ENCODE measurements at regions not wholly inside any gene's neighbourhood (a gene's known extent, or its start where the extent isn't known, plus 50 kb on each side); places are given as distances from the start of the nearest gene placed in this dataset.

DNA sequence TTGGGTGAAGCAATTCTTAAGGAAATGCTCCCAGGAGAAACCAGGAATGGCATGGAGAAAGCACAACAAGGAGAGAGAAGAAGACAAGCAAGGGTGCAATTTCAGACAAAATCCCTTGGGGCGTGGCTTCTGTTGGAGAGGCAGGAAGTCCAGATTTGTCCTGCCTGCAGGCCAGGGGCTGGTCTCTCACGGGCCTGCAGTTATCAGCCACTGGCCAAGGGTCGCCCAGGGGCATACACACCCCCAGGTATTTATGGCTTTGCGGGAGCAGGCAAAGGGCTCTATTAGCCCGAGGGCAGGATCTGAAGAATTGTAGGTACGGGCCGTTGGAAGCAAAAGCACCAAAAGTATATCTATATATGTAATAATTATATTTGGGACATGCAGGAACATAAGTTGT lies 87.7 kb downstream of the IYD start:
- ATAC-seq (replicated peaks in 1 of 2) (no peak), DNase-seq (no peak)
- H3K4me1 Mint-ChIP-seq (ENCODE audit: low read depth) = no peaks in the 10 kb centered on the region
- H3K36me3 Mint-ChIP-seq (ENCODE audit: insufficient read depth in 2 of 2) = no peaks in the 10 kb centered on the region
- no peaks in the 10 kb centered on the region for H3K9me3 Mint-ChIP-seq
- no peak overlapping the region for H3K4me3 Mint-ChIP-seq
- no peak overlapping the region for H3K27ac Mint-ChIP-seq
- H3K27me3 Mint-ChIP-seq (ENCODE audit: low read depth) = peaks cover 27% of the 10 kb centered on the region

- H3K36me3 Mint-ChIP-seq (ENCODE audit: insufficient read depth in 2 of 2) = no peaks in the 10 kb centered on the region
- peaks cover 27% of the 10 kb centered on the region for H3K27me3 Mint-ChIP-seq (ENCODE audit: low read depth)
- H3K27ac Mint-ChIP-seq = no peak overlapping the region
- no peak for ATAC-seq (replicated peaks in 1 of 2)
- H3K9me3 Mint-ChIP-seq = peaks cover 0 to 2% of the 10 kb centered on the region in 2 donors
- H3K4me1 Mint-ChIP-seq (ENCODE audit: low read depth) = no peaks in the 10 kb centered on the region
- H3K4me3 Mint-ChIP-seq = no peak overlapping the region
- no peak for DNase-seq
Observed at GRCh38 chr6:150456902-150457643, 88.3 kb downstream of the IYD start.

DNA sequence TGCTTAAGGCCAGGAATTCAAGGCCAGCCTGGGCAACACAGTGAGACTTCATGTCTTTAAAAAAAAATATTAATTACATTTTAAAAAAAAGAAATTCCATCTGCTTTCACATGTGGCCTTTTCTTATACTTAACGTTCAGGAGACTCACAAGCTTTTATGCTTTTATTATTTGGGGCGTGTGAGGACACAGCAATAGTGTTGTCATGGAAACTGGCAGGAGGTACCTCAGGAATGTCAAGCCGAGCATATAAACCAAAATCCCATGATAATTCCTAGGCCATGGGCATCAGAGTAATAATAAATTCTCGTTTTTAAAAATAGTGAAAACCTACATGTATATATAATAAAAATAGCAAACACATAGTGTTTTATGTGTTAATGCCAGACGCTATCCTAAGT lies 89.8 kb downstream of the IYD start:
- Mint-ChIP-seq H3K4me3 (no peak overlapping the region), H3K27ac (no peak overlapping the region), H3K4me1 (ENCODE audit: low read depth) (no peaks in the 10 kb centered on the region), H3K36me3 (ENCODE audit: insufficient read depth in 2 of 2) (no peaks in the 10 kb centered on the region), H3K9me3 (peaks cover 0 to 2% of the 10 kb centered on the region in 2 donors), H3K27me3 (ENCODE audit: low read depth) (peaks cover 27% of the 10 kb centered on the region)
- no peak for DNase-seq
- ATAC-seq (replicated peaks in 1 of 2) = no peak

DNA sequence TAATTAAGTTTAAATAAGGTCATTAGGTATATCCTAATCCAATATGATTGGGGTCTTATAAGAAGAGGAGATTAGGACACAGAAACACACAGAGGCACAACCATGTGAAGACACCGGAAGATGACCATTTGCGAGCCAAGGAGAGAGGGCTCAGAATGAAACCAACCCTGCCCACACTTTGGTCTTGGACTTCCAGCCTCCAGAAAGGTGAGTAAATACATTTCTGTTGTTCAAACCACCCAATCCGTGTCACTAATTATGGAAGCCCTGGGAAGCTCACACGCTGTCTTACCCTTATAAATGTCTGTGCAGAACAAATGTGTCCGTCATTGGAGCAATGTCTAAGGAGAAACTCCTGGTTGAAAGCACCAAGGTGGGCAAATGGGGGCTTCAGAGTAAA lies 95.0 kb downstream of the IYD start:
- DNase-seq (no peak), ATAC-seq (replicated peaks in 1 of 2) (no peak)
- H3K36me3 Mint-ChIP-seq (ENCODE audit: insufficient read depth in 2 of 2) = no peaks in the 10 kb centered on the region
- peaks cover 0 to 2% of the 10 kb centered on the region in 2 donors for H3K9me3 Mint-ChIP-seq
- peaks cover 6% of the 10 kb centered on the region for H3K27me3 Mint-ChIP-seq (ENCODE audit: low read depth)
- H3K4me3 Mint-ChIP-seq = no peak overlapping the region
- H3K4me1 Mint-ChIP-seq (ENCODE audit: low read depth) = no peaks in the 10 kb centered on the region
- H3K27ac Mint-ChIP-seq = no peak overlapping the region

- peaks cover 0 to 2% of the 10 kb centered on the region in 2 donors for H3K9me3 Mint-ChIP-seq
Observed at GRCh38 chr6:150464966-150465365, 96.2 kb downstream of the IYD start.

GRCh38 chr6:150465610-150466009 lies 96.8 kb downstream of the IYD start:
- no peaks in the 10 kb centered on the region for H3K36me3 Mint-ChIP-seq (ENCODE audit: insufficient read depth in 2 of 2)

More at GRCh38 chr6:150464966-150465365, 96.2 kb downstream of the IYD start:
- H3K4me3 Mint-ChIP-seq = no peak overlapping the region
- no peaks in the 10 kb centered on the region for H3K27me3 Mint-ChIP-seq (ENCODE audit: low read depth)
- DNase-seq = no peak
- H3K4me1 Mint-ChIP-seq (ENCODE audit: low read depth) = no peaks in the 10 kb centered on the region
- no peak for ATAC-seq (replicated peaks in 1 of 2)
- H3K36me3 Mint-ChIP-seq (ENCODE audit: insufficient read depth in 2 of 2) = no peaks in the 10 kb centered on the region
- H3K27ac Mint-ChIP-seq = no peak overlapping the region

DNA sequence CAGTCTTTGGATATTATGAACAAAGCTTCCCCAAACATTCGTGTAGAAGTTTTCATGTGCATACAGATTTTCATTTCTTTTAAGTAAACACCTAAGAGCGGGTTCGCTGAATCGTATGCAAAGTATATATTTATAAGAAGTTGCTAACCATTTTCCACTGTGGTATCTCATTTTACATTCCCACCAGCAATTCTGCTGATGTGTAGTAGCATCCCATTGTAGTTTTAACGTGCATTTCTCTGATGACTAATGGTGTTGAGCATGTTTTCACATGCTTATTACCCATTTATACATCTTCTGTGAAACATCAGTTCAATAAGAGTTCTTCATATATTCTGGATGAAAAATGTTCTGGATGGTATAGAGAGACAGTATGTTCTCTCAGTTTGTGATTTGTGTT lies 97.4 kb downstream of the IYD start:
- Mint-ChIP-seq H3K4me3 (no peak overlapping the region), H3K9me3 (peaks cover 0 to 2% of the 10 kb centered on the region in 2 donors), H3K4me1 (ENCODE audit: low read depth) (no peaks in the 10 kb centered on the region), H3K27me3 (ENCODE audit: low read depth) (no peaks in the 10 kb centered on the region), H3K27ac (no peak overlapping the region), H3K36me3 (ENCODE audit: insufficient read depth in 2 of 2) (no peaks in the 10 kb centered on the region)
- no peak for DNase-seq
- ATAC-seq (replicated peaks in 1 of 2) = no peak

More at GRCh38 chr6:150465610-150466009, 96.8 kb downstream of the IYD start:
- Mint-ChIP-seq H3K9me3 (peaks cover 0 to 2% of the 10 kb centered on the region in 2 donors), H3K27me3 (ENCODE audit: low read depth) (no peaks in the 10 kb centered on the region), H3K4me1 (ENCODE audit: low read depth) (no peaks in the 10 kb centered on the region), H3K27ac (no peak overlapping the region), H3K4me3 (no peak overlapping the region)
- ATAC-seq (replicated peaks in 1 of 2) = no peak
- no peak for DNase-seq

DNA sequence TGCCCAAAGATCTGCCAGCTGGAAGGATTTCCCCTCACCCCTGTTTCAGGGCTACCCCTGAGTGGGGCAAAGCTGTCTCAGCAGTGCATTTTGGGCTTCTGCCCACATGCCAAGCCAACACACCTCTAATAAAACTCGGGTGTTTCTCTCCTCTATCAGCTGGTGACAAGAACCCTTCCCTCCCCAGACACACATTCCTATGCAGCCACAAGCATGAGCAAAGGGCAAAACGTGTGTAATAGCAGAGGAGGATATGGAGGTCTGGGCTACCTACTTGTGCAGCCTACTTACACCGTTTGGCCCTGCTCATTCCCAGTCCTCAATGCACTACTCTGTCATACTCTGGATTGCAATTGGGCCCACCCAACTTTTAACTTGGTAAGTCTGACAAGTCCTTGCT lies 101.3 kb downstream of the IYD start:
- ATAC-seq (replicated peaks in 1 of 2) = no peak

GRCh38 chr6:150470960-150471665 lies 102.3 kb downstream of the IYD start:
- Mint-ChIP-seq H3K9me3 (peaks cover 0 to 4% of the 10 kb centered on the region in 2 donors), H3K36me3 (ENCODE audit: insufficient read depth in 2 of 2) (peaks cover 0 to 3% of the 10 kb centered on the region in 2 donors), H3K4me3 (no peak overlapping the region), H3K27ac (no peak overlapping the region), H3K4me1 (ENCODE audit: low read depth) (no peaks in the 10 kb centered on the region), H3K27me3 (ENCODE audit: low read depth) (peaks cover 19% of the 10 kb centered on the region)
- DNase-seq (no peak), ATAC-seq (replicated peaks in 1 of 2) (no peak)

More for the DNA sequence above, 101.3 kb downstream of the IYD start:
- Mint-ChIP-seq H3K27ac (no peak overlapping the region), H3K36me3 (ENCODE audit: insufficient read depth in 2 of 2) (peaks cover 0 to 3% of the 10 kb centered on the region in 2 donors), H3K9me3 (peaks cover 0 to 4% of the 10 kb centered on the region in 2 donors), H3K4me1 (ENCODE audit: low read depth) (no peaks in the 10 kb centered on the region), H3K4me3 (no peak overlapping the region), H3K27me3 (ENCODE audit: low read depth) (peaks cover 19% of the 10 kb centered on the region)
- DNase-seq = no peak

DNA sequence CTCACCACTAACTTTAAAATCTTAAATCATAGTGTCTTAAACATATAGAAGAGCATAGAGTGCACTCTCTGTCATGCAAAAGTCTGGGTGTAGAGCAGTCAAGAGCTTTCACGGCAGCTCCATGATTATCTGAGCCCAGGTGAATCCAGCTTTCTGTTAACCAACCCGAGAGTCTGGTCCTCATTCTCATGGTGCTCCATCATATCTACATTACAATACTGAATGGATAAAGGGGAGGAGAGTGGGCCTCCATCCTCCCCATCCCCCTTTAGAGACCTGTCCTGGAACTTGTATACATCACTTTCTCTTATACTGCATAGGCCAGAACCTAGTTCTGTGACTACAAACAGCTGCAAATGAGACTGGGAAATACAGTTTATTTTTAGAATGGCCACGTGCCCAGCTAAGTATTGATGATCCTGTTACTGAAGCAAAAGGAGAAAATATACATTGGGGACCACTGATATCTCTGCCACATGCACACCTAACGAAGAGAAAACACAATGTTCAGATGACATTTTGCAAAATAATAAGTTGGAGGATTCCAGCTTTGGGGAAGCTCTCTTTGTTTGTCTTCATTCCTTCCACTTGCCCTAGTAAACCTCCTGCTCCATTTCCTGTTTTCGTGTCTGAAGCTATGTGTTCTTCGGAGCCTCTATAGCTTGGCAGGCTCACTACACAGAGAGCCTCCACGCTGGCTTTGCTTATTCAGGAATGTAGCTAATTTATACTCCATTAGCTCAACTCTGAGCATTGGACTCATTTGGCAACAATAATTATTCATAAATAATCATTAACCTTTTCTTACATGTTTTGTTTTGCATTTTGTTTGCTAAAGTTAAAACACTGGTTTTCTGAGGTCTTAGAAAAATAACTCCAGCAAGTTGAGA lies 110.1 kb downstream of the IYD start:
- Mint-ChIP-seq H3K27ac (no peak overlapping the region), H3K9me3 (peaks cover 2 to 4% of the 10 kb centered on the region in 2 donors), H3K4me3 (no peak overlapping the region), H3K27me3 (ENCODE audit: low read depth) (peaks cover 31% of the 10 kb centered on the region), H3K36me3 (ENCODE audit: insufficient read depth in 2 of 2) (peaks cover 0 to 3% of the 10 kb centered on the region in 2 donors), H3K4me1 (ENCODE audit: low read depth) (no peaks in the 10 kb centered on the region)
- no peak for ATAC-seq (replicated peaks in 1 of 2)
- no peak for DNase-seq

GRCh38 chr6:150482883-150483409 lies 114.1 kb downstream of the IYD start:
- DNase-seq = no peak
- Mint-ChIP-seq H3K27me3 (ENCODE audit: low read depth) (peaks cover 37% of the 10 kb centered on the region), H3K9me3 (peaks cover 0 to 4% of the 10 kb centered on the region in 2 donors), H3K4me1 (ENCODE audit: low read depth) (no peaks in the 10 kb centered on the region), H3K4me3 (no peak overlapping the region), H3K27ac (no peak overlapping the region), H3K36me3 (ENCODE audit: insufficient read depth in 2 of 2) (no peaks in the 10 kb centered on the region)
- ATAC-seq (replicated peaks in 1 of 2) = peak in 1 of 2 donors; percentile 48

DNA sequence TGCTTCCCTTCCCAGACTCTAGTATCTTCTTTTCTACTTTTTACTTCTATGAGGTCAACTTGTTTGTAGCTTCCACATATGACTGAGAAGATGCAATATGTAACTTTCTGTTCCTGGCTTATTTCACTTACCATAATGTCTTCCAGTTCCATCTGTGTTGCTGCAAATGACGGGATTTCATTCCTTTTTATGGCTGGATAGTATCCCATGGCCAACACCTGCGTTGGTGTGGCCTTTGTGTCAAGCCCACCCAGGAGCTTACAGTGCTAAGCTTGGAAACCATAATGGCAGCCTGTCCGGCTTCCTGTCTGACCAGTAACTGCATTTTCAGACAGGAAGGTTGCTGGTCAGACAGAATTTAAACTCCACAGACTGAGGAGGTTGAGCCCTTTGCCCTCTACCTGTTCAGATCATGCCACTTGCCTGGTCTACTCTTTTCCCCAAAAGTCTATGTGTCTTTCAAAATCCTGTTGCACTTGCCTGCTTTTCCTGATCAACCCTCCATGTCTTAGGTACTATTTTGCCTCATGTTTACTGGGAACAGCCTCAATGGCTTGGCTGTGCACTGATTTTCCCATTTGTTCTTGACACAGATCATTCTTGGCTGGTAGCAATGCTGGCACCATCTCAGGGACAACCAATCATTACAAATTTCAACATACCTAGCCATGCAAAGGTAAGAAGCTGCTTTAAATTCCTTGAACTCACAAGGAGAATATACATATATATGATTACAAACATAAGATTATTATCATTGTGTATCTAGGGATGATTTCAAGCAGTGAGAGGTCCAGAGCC lies 114.3 kb upstream of the PLEKHG1 start:
- Mint-ChIP-seq H3K27me3 (ENCODE audit: low read depth) (peaks cover 29% of the 10 kb centered on the region), H3K27ac (no peak overlapping the region), H3K4me3 (no peak overlapping the region), H3K36me3 (ENCODE audit: insufficient read depth in 2 of 2) (no peaks in the 10 kb centered on the region), H3K9me3 (peaks cover 0 to 2% of the 10 kb centered on the region in 2 donors), H3K4me1 (ENCODE audit: low read depth) (no peaks in the 10 kb centered on the region)
- DNase-seq (no peak), ATAC-seq (replicated peaks in 1 of 2) (no peak)
